ENCODE measurements at regions not wholly inside any gene's neighbourhood (a gene's known extent, or its start where the extent isn't known, plus 50 kb on each side); places are given as distances from the start of the nearest gene placed in this dataset.

GRCh38 chr11:109071712-109072524, 350.1 kb upstream of the C11orf87 start:
- H3K27ac ChIP-seq (ENCODE audit: low read length) = no peak overlapping the region
- H3K36me3 ChIP-seq (ENCODE audit: control insufficient read depth, insufficient read depth, low read length) = no peaks in the 10 kb centered on the region
- H3K4me3 ChIP-seq (ENCODE audit: low read length) = no peak overlapping the region
- no CpG with 5 or more reads among the region's 5 CpGs for WGBS (ENCODE audit: insufficient coverage, insufficient read length)
- no peaks in the 10 kb centered on the region for H3K4me1 ChIP-seq (ENCODE audit: control insufficient read depth, insufficient read depth, low read length)
- no peak for DNase-seq (ENCODE audit: low read depth, low spot score)
- H3K9me3 ChIP-seq (ENCODE audit: control insufficient read depth, insufficient read depth, low read length) = no peaks in the 10 kb centered on the region
- no peaks in the 10 kb centered on the region for H3K27me3 ChIP-seq (ENCODE audit: control insufficient read depth, insufficient read depth, low read length)

DNA sequence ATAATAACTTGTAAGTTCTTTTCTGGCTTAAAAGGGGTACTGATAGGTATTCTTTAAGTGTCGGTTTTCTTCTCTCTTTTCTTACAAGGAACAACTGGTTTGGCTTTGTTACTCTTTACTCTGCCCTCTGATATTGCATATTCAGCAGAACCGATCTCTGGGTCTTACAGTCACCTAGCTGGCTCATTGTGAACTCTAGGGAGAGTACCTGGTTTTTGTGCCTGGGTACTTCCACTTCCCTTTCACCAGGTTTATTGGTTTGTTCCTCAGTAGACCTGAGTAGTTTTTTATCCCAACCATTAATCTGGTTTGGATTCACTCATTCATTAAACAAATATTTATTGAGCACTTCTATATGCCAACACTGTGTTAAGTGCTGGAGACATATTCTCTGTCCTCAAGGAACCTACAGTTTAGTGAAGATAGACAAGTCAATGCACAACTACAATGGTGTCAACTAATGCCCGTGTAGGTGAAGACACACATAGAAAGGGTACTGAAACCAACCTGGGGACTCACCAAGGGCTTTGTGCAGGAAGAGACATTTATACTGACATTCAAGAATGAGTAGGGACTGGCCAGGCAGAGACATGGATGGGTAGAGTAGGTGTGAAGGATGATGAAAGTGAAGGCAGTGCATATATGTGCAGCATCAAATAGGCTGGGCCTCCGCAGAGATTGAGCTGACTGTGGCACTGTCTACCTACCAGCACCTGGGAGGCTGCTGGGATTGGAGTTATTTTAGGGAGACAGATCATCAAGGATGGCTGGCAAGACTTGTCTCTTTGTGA, 348.8 kb upstream of the C11orf87 start:
- Histone ChIP-seq H3K4me1 (ENCODE audit: control insufficient read depth, insufficient read depth, low read length) (no peaks in the 10 kb centered on the region), H3K36me3 (ENCODE audit: control insufficient read depth, insufficient read depth, low read length) (no peaks in the 10 kb centered on the region), H3K9me3 (ENCODE audit: control insufficient read depth, insufficient read depth, low read length) (no peaks in the 10 kb centered on the region), H3K27me3 (ENCODE audit: control insufficient read depth, insufficient read depth, low read length) (no peaks in the 10 kb centered on the region), H3K27ac (ENCODE audit: low read length) (no peak overlapping the region), H3K4me3 (ENCODE audit: low read length) (no peak overlapping the region)
- no CpG with 5 or more reads among the region's 4 CpGs for WGBS (ENCODE audit: insufficient coverage, insufficient read length)
- no peak for DNase-seq (ENCODE audit: low read depth, low spot score)

GRCh38 chr11:109075976-109076375, 346.0 kb upstream of the C11orf87 start:
- DNase-seq (ENCODE audit: low read depth, low spot score) = no peak
- H3K4me3 ChIP-seq (ENCODE audit: low read length) = no peak overlapping the region
- H3K27me3 ChIP-seq (ENCODE audit: control insufficient read depth, insufficient read depth, low read length) = no peaks in the 10 kb centered on the region
- H3K4me1 ChIP-seq (ENCODE audit: control insufficient read depth, insufficient read depth, low read length) = no peaks in the 10 kb centered on the region
- no CpG with 5 or more reads among the region's 2 CpGs for WGBS (ENCODE audit: insufficient coverage, insufficient read length)
- no peaks in the 10 kb centered on the region for H3K9me3 ChIP-seq (ENCODE audit: control insufficient read depth, insufficient read depth, low read length)
- no peak overlapping the region for H3K27ac ChIP-seq (ENCODE audit: low read length)
- H3K36me3 ChIP-seq (ENCODE audit: control insufficient read depth, insufficient read depth, low read length) = no peaks in the 10 kb centered on the region

- no peaks in the 10 kb centered on the region for H3K9me3 ChIP-seq (ENCODE audit: control insufficient read depth, insufficient read depth, low read length)
- H3K4me1 ChIP-seq (ENCODE audit: control insufficient read depth, insufficient read depth, low read length) = no peaks in the 10 kb centered on the region
- H3K4me3 ChIP-seq (ENCODE audit: low read length) = no peak overlapping the region
- DNase-seq (ENCODE audit: low read depth, low spot score) = no peak
- no peak overlapping the region for H3K27ac ChIP-seq (ENCODE audit: low read length)
- no peaks in the 10 kb centered on the region for H3K36me3 ChIP-seq (ENCODE audit: control insufficient read depth, insufficient read depth, low read length)
- WGBS (ENCODE audit: insufficient coverage, insufficient read length) = no CpG with 5 or more reads among the region's 2 CpGs
- H3K27me3 ChIP-seq (ENCODE audit: control insufficient read depth, insufficient read depth, low read length) = no peaks in the 10 kb centered on the region
These were observed 345.1 kb upstream of the C11orf87 start for GRCh38 chr11:109076870-109077269.

DNA sequence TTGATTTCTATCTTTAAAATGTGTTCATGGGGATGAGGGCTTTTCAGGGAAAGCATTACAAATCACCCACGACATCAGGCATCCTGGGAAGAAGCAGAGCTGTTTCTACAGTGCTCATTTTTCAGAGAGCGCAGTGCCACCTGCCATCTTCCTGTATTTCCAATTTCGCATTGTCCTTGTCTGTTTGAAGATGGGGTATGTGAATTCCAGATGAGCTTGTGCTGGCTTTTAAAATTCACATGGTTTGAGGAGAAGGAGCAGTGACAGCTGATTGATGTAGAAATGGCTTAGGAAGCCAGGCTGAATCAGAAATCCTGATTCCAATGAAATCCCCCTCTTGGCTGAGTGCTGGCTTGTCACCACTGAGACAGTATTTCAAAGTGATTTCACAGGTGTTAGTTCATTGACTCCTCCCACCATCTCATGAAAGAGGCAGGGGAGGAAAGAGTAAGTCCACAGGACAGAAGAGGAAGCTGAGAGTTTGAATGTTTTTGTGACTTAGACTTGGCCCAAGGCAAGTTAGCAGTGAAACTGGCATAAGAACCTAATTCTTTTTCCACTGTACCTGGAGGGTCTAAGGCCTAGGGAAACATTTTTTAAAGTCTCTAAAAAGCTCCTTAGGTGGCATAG, 344.6 kb upstream of the C11orf87 start:
- Histone ChIP-seq H3K27ac (ENCODE audit: low read length) (no peak overlapping the region), H3K27me3 (ENCODE audit: control insufficient read depth, insufficient read depth, low read length) (no peaks in the 10 kb centered on the region)
- WGBS (ENCODE audit: insufficient coverage, insufficient read length) = no CpG with 5 or more reads among the region's 3 CpGs

GRCh38 chr11:109085708-109086373, 336.1 kb upstream of the C11orf87 start:
- Histone ChIP-seq H3K27ac (ENCODE audit: low read length) (no peak overlapping the region), H3K4me3 (ENCODE audit: low read length) (no peak overlapping the region), H3K27me3 (ENCODE audit: control insufficient read depth, insufficient read depth, low read length) (no peaks in the 10 kb centered on the region), H3K9me3 (ENCODE audit: control insufficient read depth, insufficient read depth, low read length) (no peaks in the 10 kb centered on the region), H3K36me3 (ENCODE audit: control insufficient read depth, insufficient read depth, low read length) (no peaks in the 10 kb centered on the region), H3K4me1 (ENCODE audit: control insufficient read depth, insufficient read depth, low read length) (no peaks in the 10 kb centered on the region)
- no CpG with 5 or more reads among the region's 5 CpGs for WGBS (ENCODE audit: insufficient coverage, insufficient read length)
- no peak for DNase-seq (ENCODE audit: low read depth, low spot score)

More for the DNA sequence above, 344.6 kb upstream of the C11orf87 start:
- no peak for DNase-seq (ENCODE audit: low read depth, low spot score)
- H3K36me3 ChIP-seq (ENCODE audit: control insufficient read depth, insufficient read depth, low read length) = no peaks in the 10 kb centered on the region
- H3K4me1 ChIP-seq (ENCODE audit: control insufficient read depth, insufficient read depth, low read length) = no peaks in the 10 kb centered on the region
- no peaks in the 10 kb centered on the region for H3K9me3 ChIP-seq (ENCODE audit: control insufficient read depth, insufficient read depth, low read length)
- no peak overlapping the region for H3K4me3 ChIP-seq (ENCODE audit: low read length)

DNA sequence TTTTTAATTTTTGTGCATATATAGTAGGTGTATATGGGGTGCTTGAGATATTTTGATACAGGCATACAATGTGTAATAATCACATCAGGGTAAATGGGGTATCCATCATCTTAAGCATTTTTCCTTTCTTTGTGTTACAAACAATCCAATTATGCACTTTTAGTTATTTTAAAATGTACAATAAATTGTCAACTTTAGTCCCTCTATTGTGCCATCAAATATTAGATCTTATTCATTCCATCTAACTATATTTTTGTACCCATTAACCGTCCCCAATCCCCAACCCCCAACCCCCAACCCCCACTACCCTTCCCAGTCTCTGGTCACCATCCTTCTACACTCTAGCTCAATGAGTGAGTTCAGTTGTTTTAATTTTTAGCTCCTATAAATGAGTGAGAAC, 335.1 kb upstream of the C11orf87 start:
- no peaks in the 10 kb centered on the region for H3K4me1 ChIP-seq (ENCODE audit: control insufficient read depth, insufficient read depth, low read length)
- H3K27me3 ChIP-seq (ENCODE audit: control insufficient read depth, insufficient read depth, low read length) = no peaks in the 10 kb centered on the region
- no peaks in the 10 kb centered on the region for H3K9me3 ChIP-seq (ENCODE audit: control insufficient read depth, insufficient read depth, low read length)
- DNase-seq (ENCODE audit: low read depth, low spot score) = no peak
- no peak overlapping the region for H3K27ac ChIP-seq (ENCODE audit: low read length)
- H3K4me3 ChIP-seq (ENCODE audit: low read length) = no peak overlapping the region
- H3K36me3 ChIP-seq (ENCODE audit: control insufficient read depth, insufficient read depth, low read length) = no peaks in the 10 kb centered on the region
- WGBS (ENCODE audit: insufficient coverage, insufficient read length) = 100% methylated on average over 1 of the region's 1 CpG

DNA sequence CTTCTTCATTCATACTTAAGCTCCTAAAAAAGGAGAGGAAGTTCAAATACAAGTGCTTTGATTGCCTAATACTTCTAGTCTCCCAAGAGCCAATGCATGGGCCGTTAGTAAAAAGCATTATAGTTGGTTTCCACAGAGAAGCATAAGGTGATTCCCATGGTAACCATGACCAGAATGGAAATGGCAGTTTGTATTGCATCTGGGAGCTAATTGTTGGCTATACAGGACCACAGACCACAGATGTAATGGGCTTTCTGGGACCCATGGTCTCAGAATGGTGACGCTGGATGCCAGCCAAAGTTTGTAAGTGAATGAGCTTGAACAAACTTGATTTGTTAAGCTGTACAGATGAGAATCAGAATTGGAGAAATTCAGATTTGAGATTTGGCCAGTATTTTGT, 333.9 kb upstream of the C11orf87 start:
- DNase-seq (ENCODE audit: low read depth, low spot score) = no peak
- H3K9me3 ChIP-seq (ENCODE audit: control insufficient read depth, insufficient read depth, low read length) = no peaks in the 10 kb centered on the region
- no peak overlapping the region for H3K27ac ChIP-seq (ENCODE audit: low read length)
- no peaks in the 10 kb centered on the region for H3K27me3 ChIP-seq (ENCODE audit: control insufficient read depth, insufficient read depth, low read length)
- H3K4me3 ChIP-seq (ENCODE audit: low read length) = no peak overlapping the region
- no peaks in the 10 kb centered on the region for H3K36me3 ChIP-seq (ENCODE audit: control insufficient read depth, insufficient read depth, low read length)
- H3K4me1 ChIP-seq (ENCODE audit: control insufficient read depth, insufficient read depth, low read length) = no peaks in the 10 kb centered on the region
- WGBS (ENCODE audit: insufficient coverage, insufficient read length) = no CpG with 5 or more reads among the region's 2 CpGs

- no peaks in the 10 kb centered on the region for H3K36me3 ChIP-seq (ENCODE audit: control insufficient read depth, insufficient read depth, low read length)
- H3K27me3 ChIP-seq (ENCODE audit: control insufficient read depth, insufficient read depth, low read length) = no peaks in the 10 kb centered on the region
- H3K9me3 ChIP-seq (ENCODE audit: control insufficient read depth, insufficient read depth, low read length) = no peaks in the 10 kb centered on the region
- no peak overlapping the region for H3K27ac ChIP-seq (ENCODE audit: low read length)
- WGBS (ENCODE audit: insufficient coverage, insufficient read length) = no CpG with 5 or more reads among the region's 2 CpGs
- no peaks in the 10 kb centered on the region for H3K4me1 ChIP-seq (ENCODE audit: control insufficient read depth, insufficient read depth, low read length)
- H3K4me3 ChIP-seq (ENCODE audit: low read length) = no peak overlapping the region
- no peak for DNase-seq (ENCODE audit: low read depth, low spot score)
These were observed 332.8 kb upstream of the C11orf87 start for GRCh38 chr11:109089144-109089543.

- H3K27ac ChIP-seq (ENCODE audit: low read length) = no peak overlapping the region
- H3K9me3 ChIP-seq (ENCODE audit: control insufficient read depth, insufficient read depth, low read length) = no peaks in the 10 kb centered on the region
- H3K27me3 ChIP-seq (ENCODE audit: control insufficient read depth, insufficient read depth, low read length) = no peaks in the 10 kb centered on the region
- H3K36me3 ChIP-seq (ENCODE audit: control insufficient read depth, insufficient read depth, low read length) = no peaks in the 10 kb centered on the region
- H3K4me1 ChIP-seq (ENCODE audit: control insufficient read depth, insufficient read depth, low read length) = no peaks in the 10 kb centered on the region
- no peak for DNase-seq (ENCODE audit: low read depth, low spot score)
- H3K4me3 ChIP-seq (ENCODE audit: low read length) = no peak overlapping the region
- WGBS (ENCODE audit: insufficient coverage, insufficient read length) = no CpG with 5 or more reads among the region's 1 CpG
These were observed 328.6 kb upstream of the C11orf87 start for GRCh38 chr11:109093354-109093753.

Data from iPS DF 6.9 (cell line).